ENCODE measurements at regions not wholly inside any gene's neighbourhood (a gene's known extent, or its start where the extent isn't known, plus 50 kb on each side); places are given as distances from the start of the nearest gene placed in this dataset.

GRCh38 chr15:70281811-70282307, 184.1 kb upstream of the TLE3 start:
- TF ChIP-seq, protein P1, sequence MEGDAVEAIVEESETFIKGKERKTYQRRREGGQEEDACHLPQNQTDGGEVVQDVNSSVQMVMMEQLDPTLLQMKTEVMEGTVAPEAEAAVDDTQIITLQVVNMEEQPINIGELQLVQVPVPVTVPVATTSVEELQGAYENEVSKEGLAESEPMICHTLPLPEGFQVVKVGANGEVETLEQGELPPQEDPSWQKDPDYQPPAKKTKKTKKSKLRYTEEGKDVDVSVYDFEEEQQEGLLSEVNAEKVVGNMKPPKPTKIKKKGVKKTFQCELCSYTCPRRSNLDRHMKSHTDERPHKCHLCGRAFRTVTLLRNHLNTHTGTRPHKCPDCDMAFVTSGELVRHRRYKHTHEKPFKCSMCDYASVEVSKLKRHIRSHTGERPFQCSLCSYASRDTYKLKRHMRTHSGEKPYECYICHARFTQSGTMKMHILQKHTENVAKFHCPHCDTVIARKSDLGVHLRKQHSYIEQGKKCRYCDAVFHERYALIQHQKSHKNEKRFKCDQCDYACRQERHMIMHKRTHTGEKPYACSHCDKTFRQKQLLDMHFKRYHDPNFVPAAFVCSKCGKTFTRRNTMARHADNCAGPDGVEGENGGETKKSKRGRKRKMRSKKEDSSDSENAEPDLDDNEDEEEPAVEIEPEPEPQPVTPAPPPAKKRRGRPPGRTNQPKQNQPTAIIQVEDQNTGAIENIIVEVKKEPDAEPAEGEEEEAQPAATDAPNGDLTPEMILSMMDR (IDR thresholded peaks at IDR 0.05): no peak
- no peak for TF ChIP-seq POLR2A (IDR thresholded peaks at IDR 0.05)
- H3K4me3 ChIP-seq: no peak overlapping the region
- no peak for DNase-seq
- no peaks in the 10 kb centered on the region for H3K36me3 ChIP-seq
- H3K4me1 ChIP-seq: no peaks in the 10 kb centered on the region
- H3K27ac ChIP-seq: no peak overlapping the region
- H3K9me3 ChIP-seq: no peaks in the 10 kb centered on the region
- intact Hi-C loops (cut with DNase I; ENCODE audit: low total_unique reads): no loop called here
- no peaks in the 10 kb centered on the region for H3K27me3 ChIP-seq

DNA sequence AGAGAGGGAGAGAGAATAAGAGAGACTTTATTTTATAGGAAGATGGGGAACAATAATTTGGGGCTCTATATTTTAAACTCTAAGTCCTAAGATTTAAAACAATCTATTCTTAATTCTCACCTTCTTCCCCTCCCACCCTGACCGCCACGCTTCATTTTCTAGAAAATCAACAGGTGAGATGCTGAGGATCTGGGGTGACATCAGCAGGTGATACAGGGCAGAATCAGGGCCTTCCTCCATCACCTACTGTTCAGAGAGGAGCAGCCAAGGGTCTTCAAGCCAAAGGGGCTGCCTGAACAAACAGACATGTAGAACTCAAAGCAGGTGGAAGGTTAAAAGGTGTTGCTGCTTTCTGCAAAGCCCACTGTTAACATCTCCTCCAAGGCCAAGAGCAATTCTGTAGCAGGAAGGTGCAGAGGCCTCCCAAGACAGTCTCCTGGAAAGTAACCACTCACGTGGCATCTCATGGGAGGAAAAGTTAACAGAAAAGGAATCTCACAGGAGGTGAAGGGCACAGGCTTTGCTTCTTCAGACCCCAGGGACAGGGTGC, 183.6 kb upstream of the TLE3 start:
- Histone ChIP-seq H3K4me3 (no peak overlapping the region), H3K27ac (no peak overlapping the region), H3K27me3 (no peaks in the 10 kb centered on the region), H3K4me1 (no peaks in the 10 kb centered on the region), H3K9me3 (no peaks in the 10 kb centered on the region), H3K36me3 (no peaks in the 10 kb centered on the region)
- no peak for TF ChIP-seq POLR2A (IDR thresholded peaks at IDR 0.05)
- TF ChIP-seq, protein P1 (IDR thresholded peaks at IDR 0.05): no peak
- DNase-seq: no peak
- intact Hi-C loops (cut with DNase I; ENCODE audit: low total_unique reads): no loop called here

DNA sequence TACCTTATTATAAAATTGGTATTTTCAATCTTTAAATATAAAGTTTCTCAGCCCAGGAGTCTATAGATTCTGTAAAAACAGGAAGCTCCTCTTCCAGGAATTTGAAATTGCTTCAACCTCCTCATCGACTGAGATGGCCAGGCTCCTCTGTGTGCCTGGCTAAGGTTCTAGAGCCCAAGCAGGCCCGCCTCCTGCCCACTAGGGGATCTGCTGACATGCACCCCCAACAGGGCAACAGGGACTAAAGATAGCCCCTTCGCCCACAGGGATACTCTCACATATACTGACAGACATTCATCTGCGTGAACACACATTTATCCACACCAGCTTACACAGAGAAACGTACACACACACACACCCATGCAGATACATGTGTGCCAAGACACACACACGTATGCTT, 183.1 kb upstream of the TLE3 start:
- no peak for DNase-seq
- intact Hi-C loops (cut with DNase I; ENCODE audit: low total_unique reads): no loop called here
- Histone ChIP-seq H3K36me3 (no peaks in the 10 kb centered on the region), H3K4me1 (no peaks in the 10 kb centered on the region), H3K27me3 (no peaks in the 10 kb centered on the region), H3K9me3 (no peaks in the 10 kb centered on the region), H3K4me3 (no peak overlapping the region), H3K27ac (no peak overlapping the region)
- no peak for TF ChIP-seq POLR2A (IDR thresholded peaks at IDR 0.05)
- TF ChIP-seq, protein P1 (IDR thresholded peaks at IDR 0.05): no peak

DNA sequence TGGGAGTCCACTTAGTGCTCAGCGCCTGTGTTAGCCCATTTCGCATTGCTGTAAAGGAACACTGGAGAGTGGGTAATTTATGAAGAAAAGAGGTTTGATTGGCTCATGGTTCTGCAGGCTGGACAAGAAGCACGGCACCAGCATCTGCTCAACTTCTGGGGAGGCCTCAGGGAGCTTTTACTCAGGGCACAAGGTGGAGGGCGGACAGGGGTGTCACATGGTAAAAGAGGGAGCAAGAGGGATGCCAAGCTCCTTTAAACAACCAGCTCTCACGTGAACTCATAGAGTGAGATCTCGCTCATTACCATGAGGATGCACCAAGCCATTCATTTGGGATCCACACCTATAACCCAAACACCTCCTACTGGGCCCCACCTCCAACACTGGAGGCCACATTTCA, 181.4 kb upstream of the TLE3 start:
- TF ChIP-seq POLR2A (IDR thresholded peaks at IDR 0.05): no peak
- TF ChIP-seq, protein P1 (IDR thresholded peaks at IDR 0.05): no peak
- H3K27me3 ChIP-seq: no peaks in the 10 kb centered on the region
- H3K9me3 ChIP-seq: no peaks in the 10 kb centered on the region
- DNase-seq: no peak
- no peak overlapping the region for H3K27ac ChIP-seq
- intact Hi-C loops (cut with DNase I; ENCODE audit: low total_unique reads): no loop called here
- H3K4me3 ChIP-seq: no peak overlapping the region
- no peaks in the 10 kb centered on the region for H3K4me1 ChIP-seq
- no peaks in the 10 kb centered on the region for H3K36me3 ChIP-seq

GRCh38 chr15:70278644-70279043, 180.9 kb upstream of the TLE3 start:
- Histone ChIP-seq H3K27me3 (no peaks in the 10 kb centered on the region), H3K4me1 (no peaks in the 10 kb centered on the region), H3K9me3 (no peaks in the 10 kb centered on the region), H3K36me3 (no peaks in the 10 kb centered on the region), H3K4me3 (no peak overlapping the region), H3K27ac (no peak overlapping the region)
- TF ChIP-seq, protein P1 (IDR thresholded peaks at IDR 0.05): no peak
- no peak for TF ChIP-seq POLR2A (IDR thresholded peaks at IDR 0.05)
- intact Hi-C loops (cut with DNase I; ENCODE audit: low total_unique reads): no loop called here
- DNase-seq: peak in 1 of 2 donors; percentile 7
